HG02884 (cell line): ENCODE measurements at regions not wholly inside any gene's neighbourhood (a gene's known extent, or its start where the extent isn't known, plus 50 kb on each side); places are given as distances from the start of the nearest gene placed in this dataset.

ENCODE experiments used
- ATAC-seq: cut with Tn5 transposase; IDR thresholded peaks from one replicate; pipeline ENCODE4 v1.9.1; 2021; ENCODE audit warnings: mild to moderate bottlenecking, moderate library complexity; ENCODE audit not compliant: unreplicated experiment

- no peak for ATAC-seq
These were observed 338.8 kb upstream of the SEMA3D start for GRCh38 chr7:85525676-85526075.

- no peak for ATAC-seq
These were observed 335.2 kb upstream of the SEMA3D start for GRCh38 chr7:85522070-85522469.

- ATAC-seq: no peak
These were observed 334.3 kb upstream of the SEMA3D start for GRCh38 chr7:85521108-85521694.

GRCh38 chr7:85520175-85520574, 333.3 kb upstream of the SEMA3D start:
- no peak for ATAC-seq

GRCh38 chr7:85516675-85517074, 329.8 kb upstream of the SEMA3D start:
- no peak for ATAC-seq

GRCh38 chr7:85512790-85513189, 325.9 kb upstream of the SEMA3D start:
- ATAC-seq: no peak

- ATAC-seq: no peak
These were observed 323.4 kb upstream of the SEMA3D start for GRCh38 chr7:85510287-85510686.

GRCh38 chr7:85509476-85509875, 322.6 kb upstream of the SEMA3D start:
- ATAC-seq: no peak

GRCh38 chr7:85508642-85509410, 322.0 kb upstream of the SEMA3D start:
- no peak for ATAC-seq

GRCh38 chr7:85498031-85498430, 311.2 kb upstream of the SEMA3D start:
- ATAC-seq: no peak

- ATAC-seq: no peak
These were observed 302.6 kb upstream of the SEMA3D start for GRCh38 chr7:85489498-85489897.

GRCh38 chr7:85488406-85488805, 301.6 kb upstream of the SEMA3D start:
- no peak for ATAC-seq

- no peak for ATAC-seq
These were observed 296.3 kb upstream of the SEMA3D start for GRCh38 chr7:85483177-85483576.

- ATAC-seq: no peak
These were observed 293.8 kb upstream of the SEMA3D start for GRCh38 chr7:85480666-85481065.

GRCh38 chr7:85479918-85480643, 293.2 kb upstream of the SEMA3D start:
- ATAC-seq: no peak

GRCh38 chr7:85478530-85478929, 291.7 kb upstream of the SEMA3D start:
- ATAC-seq: no peak

- ATAC-seq: no peak
These were observed 288.6 kb upstream of the SEMA3D start for GRCh38 chr7:85475476-85475875.

- no peak for ATAC-seq
These were observed 288.2 kb upstream of the SEMA3D start for GRCh38 chr7:85475071-85475470.

- peak; percentile 77 for ATAC-seq
These were observed 287.4 kb upstream of the SEMA3D start for GRCh38 chr7:85474234-85474633.

- ATAC-seq: peak; percentile 42
These were observed 284.9 kb upstream of the SEMA3D start for GRCh38 chr7:85471740-85472139.

- no peak for ATAC-seq
These were observed 284.5 kb upstream of the SEMA3D start for GRCh38 chr7:85471307-85471706.

- ATAC-seq: no peak
These were observed 282.7 kb upstream of the SEMA3D start for GRCh38 chr7:85469446-85470010.
